ENCODE measurements at regions not wholly inside any gene's neighbourhood (a gene's known extent, or its start where the extent isn't known, plus 50 kb on each side); places are given as distances from the start of the nearest gene placed in this dataset.

DNA sequence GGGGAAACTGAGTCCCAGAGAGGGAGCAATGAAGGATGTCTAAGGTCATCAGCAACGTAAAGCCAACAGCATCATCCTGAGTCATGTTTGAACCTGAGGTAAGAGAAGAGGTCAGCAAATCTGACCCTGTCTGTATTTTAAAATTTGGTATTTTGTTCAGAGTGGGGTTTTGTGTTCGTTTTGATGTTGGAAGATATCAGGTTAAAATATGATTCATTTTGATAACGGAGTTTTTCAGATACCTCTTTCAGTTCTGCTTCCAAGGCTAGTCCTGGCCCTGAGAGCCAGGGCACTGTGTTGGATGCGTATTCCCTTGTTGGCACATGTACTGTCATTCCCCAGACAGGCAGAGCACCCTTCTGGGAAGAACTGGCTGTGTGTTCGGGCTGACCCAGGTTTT lies 291.0 kb downstream of the NSG2 start:
- DNase-seq (ENCODE audit: low read depth): no peak

DNA sequence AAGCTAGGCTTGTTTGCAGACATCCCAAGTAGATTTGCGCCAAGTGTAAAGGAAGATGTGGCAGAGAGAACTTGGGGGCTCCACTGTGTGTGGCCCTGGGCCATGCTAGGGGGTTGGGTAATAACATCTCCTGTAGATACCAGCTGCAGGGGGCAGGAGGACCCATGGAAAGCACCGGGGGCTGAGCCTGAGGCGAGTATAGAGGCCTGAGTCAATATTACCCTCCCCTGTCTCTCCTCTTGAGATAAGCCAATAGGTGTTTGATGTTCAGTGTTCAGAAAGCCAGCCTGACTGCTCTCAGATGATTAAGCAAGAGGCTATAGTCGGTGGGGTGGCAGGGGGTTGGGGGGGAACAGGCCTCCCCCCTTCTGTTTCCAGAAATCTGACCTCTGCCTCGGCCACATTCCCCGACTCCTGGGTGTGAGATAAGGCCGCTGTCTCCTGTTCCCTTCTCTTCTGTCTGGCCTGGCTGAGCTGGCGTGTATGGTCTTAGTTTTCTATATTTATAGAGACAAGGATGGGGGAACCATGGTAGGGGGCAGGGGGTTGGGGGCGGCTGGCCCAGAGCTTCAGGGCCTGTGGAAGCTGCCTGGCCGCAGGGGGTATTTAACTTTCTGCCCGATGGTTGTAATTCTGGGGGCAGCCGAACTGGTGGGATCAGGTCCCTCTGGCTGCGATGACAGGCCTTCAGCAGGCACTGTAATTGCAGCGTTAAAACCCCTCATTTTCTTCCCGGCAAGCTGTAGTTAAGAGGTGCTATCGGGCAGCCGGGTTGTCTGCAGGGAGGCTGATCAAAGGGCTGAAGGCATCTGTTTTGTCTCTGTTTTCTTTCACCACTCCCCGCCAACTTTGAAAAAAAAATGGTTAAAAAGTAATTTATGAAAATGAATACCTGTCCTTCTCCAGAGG lies 292.0 kb downstream of the NSG2 start:
- no peak for DNase-seq (ENCODE audit: low read depth)

DNA sequence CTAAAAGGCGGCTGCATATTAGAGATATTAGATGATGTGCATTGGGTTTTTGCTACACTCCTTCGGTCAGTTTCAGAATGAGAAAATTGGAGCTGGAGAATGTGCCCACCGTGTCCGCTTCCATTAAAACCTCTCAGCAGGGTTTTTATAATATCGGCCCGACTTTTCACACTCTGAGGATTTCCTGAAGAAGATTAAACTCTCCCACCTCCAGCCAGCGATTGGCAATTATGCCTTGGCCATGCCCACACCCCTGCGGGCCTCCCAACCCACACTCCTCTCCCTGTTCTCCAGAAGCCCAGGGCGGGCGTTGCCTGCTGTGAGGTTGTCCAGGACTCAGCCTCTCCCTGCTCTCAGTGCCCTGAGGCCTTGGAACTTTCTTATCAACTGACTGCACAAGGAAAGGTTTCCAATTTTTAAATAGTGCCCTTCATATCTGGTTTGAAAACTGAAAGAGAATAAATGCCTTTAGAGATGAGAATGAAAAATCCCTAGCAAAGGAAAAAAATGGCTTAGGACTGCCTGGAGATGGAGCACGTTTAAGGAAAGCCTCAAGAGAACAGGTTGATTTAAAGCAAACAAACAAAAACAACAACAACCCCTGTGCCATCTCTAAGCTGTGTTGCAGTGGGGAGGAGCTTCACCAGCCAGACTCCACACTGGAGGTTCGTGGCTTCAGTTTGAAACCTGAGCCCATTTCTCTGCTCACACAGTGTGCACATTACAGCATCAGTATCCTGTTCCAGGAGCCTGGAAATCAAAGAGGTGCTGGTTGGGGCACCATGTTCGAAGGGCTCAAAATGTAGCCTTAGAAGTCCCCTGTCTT lies 292.9 kb downstream of the NSG2 start:
- DNase-seq (ENCODE audit: low read depth): no peak

DNA sequence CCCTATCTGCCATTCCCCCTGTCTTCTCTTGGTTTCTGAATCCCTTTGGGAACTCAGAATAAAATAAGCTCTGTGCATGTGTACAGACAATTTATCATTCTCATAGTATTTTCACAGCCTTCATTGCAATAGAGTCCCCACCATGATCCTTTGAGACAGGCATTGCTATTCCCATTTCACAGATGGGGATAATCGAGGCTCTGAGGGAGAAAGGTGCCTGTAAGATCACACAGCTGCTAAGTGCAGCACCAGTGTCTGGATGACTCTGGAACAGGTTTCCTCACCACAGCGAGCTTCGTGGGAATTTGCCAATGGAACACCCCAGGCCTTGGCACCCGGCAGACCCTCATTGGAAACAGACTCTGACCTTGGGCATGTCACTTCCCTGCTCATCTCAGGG lies 293.6 kb downstream of the NSG2 start:
- DNase-seq (ENCODE audit: low read depth): no peak

DNA sequence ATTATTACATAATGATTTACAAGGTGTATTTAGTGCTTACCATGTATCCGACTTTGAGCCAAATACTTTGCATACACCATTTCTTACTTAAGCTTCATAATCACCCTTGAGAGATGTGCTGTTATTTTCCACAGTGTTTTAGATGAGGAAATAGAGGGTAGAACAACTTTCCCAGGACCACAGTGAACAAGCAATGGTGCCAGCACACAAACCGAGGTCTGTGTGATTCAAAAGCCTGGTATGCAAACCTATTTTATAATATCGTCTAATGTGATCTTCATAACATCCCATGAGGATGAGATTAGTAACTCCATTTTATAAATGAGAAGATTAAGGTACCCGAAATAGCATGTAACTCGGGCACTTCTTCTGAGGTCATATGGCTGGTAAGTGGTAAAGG lies 294.7 kb downstream of the NSG2 start:
- no peak for DNase-seq (ENCODE audit: low read depth)

DNA sequence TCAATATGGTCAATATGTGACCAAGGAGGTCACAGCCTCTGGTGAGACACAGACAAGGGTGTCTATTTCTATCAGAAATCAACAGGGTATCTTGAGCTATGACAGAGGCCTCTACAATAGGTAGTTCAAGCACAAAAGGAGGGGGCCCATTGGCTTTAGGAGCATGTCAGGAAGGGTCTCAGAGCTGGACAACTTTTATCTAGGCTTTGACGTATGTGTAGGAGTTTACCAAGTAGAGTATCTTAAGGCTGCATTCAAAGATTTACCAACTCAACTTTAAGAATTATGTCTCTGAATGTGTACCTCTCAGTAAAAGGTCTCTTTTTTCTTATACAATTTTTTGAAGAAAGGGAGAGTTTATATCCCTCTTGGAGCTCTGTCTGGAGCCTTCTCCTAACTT lies 297.2 kb downstream of the NSG2 start:
- no peak for DNase-seq (ENCODE audit: low read depth)

DNA sequence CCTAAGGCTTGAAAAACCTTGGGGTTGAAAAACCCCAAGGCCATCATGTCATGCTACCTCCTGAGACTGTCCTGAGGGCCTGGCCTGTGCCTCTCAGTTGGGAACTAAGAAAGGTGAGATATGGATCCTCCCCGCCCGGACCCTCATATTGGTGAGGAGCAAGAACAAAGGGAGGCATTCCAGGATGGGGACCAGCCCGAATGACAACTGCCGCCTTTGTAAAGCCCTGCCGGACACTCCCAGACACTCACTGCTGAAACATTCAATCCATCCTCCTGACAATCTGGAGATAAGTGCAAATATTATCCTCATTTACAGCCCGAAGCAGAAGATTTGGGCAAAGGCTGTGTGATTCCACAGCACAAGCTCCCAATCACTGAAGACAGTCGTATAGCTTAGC lies 298.3 kb downstream of the NSG2 start:
- DNase-seq (ENCODE audit: low read depth): no peak

DNA sequence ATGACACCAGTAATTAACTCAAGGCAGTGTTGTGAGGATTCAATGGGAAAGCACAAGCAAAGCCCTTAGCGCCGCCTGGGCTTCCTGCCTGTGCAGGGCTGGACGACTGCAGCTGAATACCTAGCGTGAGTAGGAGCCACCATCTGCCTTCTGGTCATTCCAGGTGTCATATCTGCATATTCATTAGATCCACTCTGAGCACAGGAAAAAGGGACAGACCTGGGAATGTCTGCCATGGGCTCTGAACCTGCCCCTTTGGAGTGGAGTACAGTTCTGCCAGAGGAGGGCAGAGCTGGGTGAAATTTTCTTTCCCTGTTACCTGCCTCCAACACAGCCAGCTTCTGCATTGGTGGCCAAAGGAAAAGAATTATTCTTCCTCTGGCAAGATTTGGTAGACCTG lies 298.8 kb downstream of the NSG2 start:
- no peak for DNase-seq (ENCODE audit: low read depth)

DNA sequence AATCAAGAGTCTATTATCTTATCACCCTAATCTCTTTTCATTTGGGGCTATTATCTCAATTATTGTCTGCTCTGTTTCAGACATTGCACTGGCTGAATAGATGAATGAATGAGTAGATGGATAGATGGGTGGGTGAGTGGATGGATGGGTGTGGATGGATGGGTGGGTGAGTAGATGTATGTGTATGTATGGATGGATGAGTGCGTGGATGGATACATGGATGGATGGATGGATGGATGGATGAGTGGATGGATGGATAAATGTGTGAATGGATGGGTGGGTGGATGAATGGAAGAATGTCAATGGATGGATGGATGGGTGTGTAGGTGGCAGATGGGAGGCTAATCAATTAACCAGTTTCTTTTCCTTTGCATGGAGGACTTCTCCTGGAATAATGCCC lies 301.7 kb downstream of the NSG2 start:
- no peak for DNase-seq (ENCODE audit: low read depth)

DNA sequence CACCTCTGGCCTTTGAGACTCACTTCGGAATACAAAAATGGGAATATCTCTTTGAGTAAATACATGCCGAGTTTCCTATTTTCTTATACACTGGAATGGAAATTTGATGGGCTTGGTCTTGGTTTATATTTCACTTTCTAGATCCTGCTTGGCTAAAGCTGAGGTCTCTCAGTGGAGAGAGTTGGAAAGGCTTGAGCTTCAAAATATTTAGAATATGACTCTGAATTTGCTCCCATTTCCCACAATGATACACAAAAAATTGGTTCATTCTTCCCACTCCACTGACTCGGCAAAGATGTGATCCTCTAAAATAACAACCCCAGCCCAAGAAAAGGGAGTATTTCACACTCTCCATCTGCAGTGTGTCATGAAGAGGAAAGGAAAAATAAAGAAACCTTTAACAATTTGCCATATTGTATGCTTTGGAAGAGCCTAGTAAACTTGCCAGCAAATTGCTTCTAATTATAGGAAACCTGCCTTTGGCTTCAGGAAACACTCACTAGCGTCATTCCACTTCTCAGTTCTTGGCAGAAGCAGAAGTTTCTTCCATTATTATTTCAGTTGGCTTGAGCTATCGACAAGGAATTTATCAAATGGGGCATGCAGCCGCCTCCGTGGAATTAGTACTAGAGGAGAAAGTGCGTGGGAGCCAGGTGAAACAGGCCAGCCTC lies 302.9 kb downstream of the NSG2 start:
- DNase-seq (ENCODE audit: low read depth): no peak

DNA sequence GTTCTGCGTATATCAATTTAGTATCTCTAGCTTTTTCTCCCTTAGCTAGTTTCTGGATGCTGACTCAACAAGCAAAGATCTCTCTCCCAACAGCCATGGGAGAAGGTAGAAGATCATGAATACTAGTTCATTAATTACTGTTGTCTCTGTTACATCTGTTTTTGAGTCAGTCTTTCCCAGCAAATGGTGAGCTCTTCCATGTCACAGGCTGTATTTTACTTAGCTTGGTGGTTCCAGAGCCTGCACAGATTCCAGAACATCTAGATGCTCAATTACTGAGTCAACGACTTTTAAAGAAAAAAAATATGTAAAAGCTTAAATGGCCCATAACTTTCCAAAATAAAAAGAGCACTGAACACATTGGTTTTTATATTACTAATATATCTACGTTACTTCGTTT lies 307.2 kb downstream of the NSG2 start:
- DNase-seq (ENCODE audit: low read depth): no peak

DNA sequence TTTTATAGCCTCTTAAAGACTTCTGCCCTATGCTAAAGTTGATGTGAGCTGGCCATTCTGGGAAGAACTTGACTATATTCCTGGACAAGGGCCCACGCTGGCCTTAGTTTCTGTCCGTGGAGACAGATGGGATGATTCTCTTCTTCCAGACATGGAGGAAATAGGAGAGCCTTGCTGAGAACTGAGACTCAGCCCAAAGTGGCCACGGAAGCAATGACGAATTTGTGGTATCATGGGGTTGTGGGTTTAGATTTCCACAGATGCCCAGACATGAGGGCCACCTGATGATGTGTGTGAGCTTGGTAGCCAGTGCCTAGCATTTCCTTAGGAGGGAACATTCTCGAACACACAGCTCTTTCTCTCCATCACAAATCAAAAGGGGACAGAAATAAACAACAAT lies 309.1 kb downstream of the NSG2 start:
- no peak for DNase-seq (ENCODE audit: low read depth)

DNA sequence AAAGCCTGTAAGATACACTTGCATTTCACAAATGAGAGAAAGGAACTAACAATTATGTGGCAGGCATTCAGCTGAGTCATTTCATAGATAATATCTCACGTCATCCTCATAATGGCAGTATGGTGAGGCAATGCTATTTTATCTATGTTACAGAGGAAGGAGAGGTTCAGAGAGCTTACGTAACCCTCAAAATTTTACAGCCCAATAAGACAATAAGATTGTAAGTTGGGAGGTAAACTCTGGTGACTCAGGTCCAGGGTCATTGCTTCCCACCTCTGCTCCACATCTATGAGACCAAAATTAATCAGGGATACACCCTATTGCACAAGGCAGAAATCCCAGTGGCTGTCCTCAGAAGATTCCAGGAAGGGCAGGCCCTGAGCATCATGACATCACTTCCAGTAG lies 309.7 kb downstream of the NSG2 start:
- DNase-seq (ENCODE audit: low read depth): no peak

DNA sequence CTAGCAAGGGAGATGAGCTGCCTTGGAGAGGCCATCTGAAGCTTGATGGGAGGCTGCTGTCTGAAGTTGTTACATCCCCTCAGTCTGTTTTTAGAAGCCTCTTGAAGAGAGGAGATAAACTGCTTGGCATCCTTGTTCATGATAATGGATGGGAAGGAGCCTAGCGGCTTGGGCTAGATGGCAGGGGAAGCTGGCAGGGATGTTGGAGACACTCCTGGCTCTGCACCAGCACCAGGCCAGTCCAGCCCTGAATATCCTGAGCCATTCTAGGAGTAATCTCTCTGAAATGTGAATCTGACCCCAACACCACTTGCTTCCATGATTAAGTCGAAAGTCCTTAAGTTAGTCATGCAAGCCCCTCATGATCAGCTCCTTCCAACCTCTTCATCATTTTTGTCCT lies 310.5 kb downstream of the NSG2 start:
- DNase-seq (ENCODE audit: low read depth): no peak

DNA sequence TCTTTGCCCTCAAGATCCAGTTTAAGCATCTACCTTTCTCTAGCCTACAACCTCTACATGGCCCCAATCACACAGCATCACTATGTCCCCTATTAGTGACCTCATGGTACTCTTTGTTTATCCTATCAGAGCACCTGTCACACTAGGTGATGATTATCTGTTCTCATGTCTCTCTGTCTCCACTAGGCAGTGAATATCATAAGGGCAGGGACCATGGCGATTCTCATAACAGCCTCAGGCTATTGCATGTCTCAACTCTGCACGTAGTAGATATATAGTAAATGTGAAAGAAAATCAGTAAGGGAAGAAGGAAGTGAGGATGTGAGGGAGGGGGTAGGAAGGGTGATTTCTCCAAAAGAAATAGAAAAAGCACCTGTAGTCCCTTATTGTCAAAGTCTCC lies 311.0 kb downstream of the NSG2 start:
- no peak for DNase-seq (ENCODE audit: low read depth)

DNA sequence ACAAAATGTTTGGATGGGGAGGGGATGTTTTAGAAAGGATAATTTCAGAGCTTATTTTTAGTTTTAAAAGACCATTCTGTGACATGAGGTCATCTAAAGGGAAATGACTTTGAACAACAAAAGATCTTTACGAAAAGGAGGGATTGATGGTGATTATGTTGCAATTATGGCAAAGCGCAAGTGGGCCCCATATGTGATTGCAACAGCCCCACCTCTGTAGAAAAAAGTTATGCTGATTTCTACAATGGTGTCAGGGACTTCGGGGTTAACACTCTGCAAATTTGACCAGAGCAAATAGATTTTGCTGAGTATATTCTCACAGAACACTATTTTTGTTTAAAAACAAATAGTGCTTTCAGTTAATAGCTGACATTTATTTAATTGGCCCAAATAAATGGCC lies 312.8 kb downstream of the NSG2 start:
- DNase-seq (ENCODE audit: low read depth): no peak

DNA sequence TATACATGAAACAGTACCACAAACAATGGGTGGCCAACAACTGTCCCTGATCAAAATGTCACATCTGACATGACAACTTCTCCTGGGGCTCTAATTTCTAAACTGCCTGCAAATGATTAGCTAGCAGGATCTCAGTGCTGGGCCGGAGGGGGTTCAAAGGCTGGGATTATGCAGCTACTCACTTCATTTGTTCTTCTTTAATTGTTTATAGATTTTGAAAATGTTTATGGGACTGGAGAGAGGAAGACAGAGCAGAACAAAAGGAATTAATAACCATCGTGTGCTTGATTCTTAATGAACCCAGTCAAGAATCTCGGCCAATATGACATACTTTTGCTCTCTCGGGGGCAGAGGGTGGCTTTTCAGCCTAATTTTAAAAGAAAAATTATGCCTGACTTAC lies 313.6 kb downstream of the NSG2 start:
- DNase-seq (ENCODE audit: low read depth): no peak

DNA sequence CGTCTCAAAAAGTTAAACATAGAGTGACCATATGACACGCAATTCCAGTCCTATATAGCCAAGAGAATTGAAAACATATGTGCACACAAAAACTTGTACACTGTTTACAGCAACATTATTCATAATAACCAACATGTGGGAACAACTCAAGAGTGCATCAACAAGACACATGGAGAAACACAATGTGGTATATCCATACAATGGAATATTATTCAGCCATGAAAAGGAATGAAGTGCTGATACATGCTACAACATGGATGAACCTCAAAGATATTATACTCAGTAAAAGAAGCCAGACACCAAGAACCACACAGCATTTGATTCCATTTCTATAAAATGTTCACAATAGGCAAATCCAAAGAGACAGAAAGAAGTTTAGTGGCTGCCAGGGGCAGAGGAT lies 317.0 kb downstream of the NSG2 start:
- no peak for DNase-seq (ENCODE audit: low read depth)

DNA sequence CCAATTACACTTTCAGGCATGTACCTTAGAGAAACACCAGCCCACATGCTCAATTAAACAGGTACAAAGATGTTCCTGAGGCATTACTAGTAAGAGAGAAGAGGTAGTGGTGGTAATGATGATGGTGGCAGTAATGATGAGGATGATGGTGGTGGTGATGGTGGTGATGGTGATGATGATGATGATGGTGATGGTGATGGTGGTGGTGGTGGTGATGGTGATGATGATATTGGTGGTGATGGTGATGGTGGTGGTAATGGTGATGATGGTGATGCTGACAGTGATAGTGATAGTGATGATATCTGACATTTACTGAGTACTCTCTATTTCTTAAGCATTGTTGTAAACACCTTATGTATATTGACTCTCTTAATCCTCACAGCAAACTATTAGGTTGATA lies 318.4 kb downstream of the NSG2 start:
- DNase-seq (ENCODE audit: low read depth): no peak

DNA sequence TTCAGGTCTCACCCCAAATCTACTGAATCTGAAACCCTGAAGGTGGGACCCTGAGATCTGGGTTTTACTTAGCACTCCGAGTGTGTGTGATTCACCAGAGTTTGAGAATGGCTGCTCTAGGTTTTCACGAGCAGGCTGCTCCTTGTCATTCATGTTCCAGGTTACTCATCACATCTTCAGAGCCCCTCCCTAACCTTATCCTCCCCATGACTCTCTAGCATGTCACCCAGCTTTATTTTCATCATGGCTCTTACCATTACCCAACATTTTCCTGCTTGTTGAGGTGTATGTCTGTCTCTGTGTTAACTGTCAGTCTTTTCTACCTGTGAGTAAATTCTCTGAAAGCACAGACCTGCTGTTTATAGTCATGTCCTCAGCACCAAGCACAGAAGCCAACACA lies 319.2 kb downstream of the NSG2 start:
- DNase-seq (ENCODE audit: low read depth): no peak

DNA sequence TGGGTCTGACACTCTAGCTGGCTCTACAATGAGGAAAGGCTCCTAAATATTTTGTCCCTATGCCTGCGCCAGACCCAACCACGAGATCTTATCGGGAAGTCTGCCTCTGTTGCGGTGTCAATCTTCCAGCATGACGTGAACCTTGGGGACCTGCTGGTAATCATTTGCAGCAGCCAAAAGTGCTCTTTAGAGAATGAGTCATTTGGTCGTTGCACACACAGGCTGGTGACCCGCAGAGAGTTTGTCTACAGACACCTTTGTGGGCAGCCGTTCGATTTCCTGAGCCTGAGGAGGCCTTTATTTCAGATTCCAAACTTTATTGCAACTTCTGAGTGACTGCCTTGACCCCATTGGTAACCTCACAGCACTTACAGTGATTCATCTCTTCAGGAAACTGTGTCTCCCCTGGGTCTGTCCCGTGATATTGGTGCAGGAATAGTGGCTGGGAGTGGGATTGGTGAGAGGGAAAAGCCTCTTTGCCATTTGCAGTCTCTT lies 326.1 kb downstream of the NSG2 start:
- DNase-seq (ENCODE audit: low read depth): no peak

DNA sequence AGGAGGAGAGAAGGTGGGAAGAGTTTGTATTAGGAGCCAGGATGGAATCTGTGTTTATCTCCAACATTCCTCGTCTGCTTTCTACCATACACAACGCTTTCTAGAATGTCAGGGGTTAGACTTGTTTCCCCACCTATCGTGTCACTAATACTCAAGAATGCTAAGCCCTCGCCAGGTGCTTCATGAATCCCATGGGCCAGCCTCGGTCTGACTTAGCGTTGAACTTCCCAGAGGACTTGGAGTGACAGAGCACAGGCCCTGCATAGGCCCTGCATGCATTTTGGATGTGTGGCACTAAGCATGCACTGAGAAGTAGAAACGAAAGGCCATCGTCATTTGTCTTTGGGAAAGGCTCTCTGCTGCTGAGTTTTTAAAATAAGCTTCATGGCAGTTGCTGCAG lies 328.7 kb downstream of the NSG2 start:
- DNase-seq (ENCODE audit: low read depth): no peak

DNA sequence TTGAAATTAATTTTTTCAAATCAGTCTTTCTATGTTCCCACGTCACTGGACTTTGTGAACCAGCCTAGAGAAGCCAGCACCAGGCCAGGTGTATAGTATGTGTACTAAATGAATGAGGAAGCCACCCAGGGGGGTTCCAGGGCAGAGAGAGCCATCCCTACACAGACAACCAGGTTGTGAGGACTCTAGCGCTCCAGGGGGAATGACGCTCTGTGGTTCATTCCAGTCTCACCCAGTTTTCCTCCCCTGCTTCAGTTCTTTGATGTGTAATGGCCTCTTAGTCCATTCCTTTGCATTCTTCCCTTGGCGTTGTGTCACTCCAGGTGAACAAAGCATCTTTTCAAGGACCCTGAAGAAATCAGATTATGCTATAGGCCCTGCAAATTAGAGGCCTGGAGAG lies 330.6 kb downstream of the NSG2 start:
- DNase-seq (ENCODE audit: low read depth): no peak

Data from activated T-helper 1 cell treated with Interleukin-2 at 50 U/mL for 16 hours (primary cell).